ENCODE measurements at regions not wholly inside any gene's neighbourhood (a gene's known extent, or its start where the extent isn't known, plus 50 kb on each side); places are given as distances from the start of the nearest gene placed in this dataset.

- no peak for DNase-seq
- intact Hi-C loops (cut with micrococcal nuclease), result no loop called here
- 13% methylated on average over 1 of the region's 5 CpGs for WGBS (ENCODE audit: insufficient coverage)
- Mint-ChIP-seq H3K4me3 (no peak overlapping the region), H3K4me1 (no peaks in the 10 kb centered on the region), H3K36me3 (no peaks in the 10 kb centered on the region), H3K27ac (no peak overlapping the region), H3K9me3 (peaks cover 0 to 2% (median 0%) of the 10 kb centered on the region in 7 donors), H3K27me3 (ENCODE audit: low read depth in 3 of 3) (peaks cover 2% of the 10 kb centered on the region in 3 donors)
- H3K27me3 ChIP-seq (ENCODE audit: control insufficient read depth in 2 of 2, insufficient read depth in 2 of 2, low read length in 2 of 2), result peaks cover 0 to 2% of the 10 kb centered on the region in 2 donors
- no peaks in the 10 kb centered on the region for H3K79me2 ChIP-seq (ENCODE audit: insufficient read depth, low read length)
- no peaks in the 10 kb centered on the region for H3K9me3 ChIP-seq (replicated peaks in 1 of 2; ENCODE audit: control insufficient read depth in 1 of 2, insufficient read depth in 1 of 2, low read length in 2 of 2)
- no peak overlapping the region for H3K4me2 ChIP-seq (replicated peaks; ENCODE audit: extremely low read depth, low read length, poor library complexity, severe bottlenecking)
- H3K27ac ChIP-seq (ENCODE audit: low read depth in 1 of 2, low read length in 2 of 2), result no peak overlapping the region
- no peak overlapping the region for H3K9ac ChIP-seq (ENCODE audit: insufficient read depth, low read length, poor library complexity, severe bottlenecking)
- H4K20me1 ChIP-seq (ENCODE audit: insufficient read depth, low read length), result no peaks in the 10 kb centered on the region
- no peaks in the 10 kb centered on the region for H3K36me3 ChIP-seq (replicated peaks in 1 of 2; ENCODE audit: control insufficient read depth in 1 of 2, insufficient read depth in 2 of 2, low read length in 2 of 2)
- TF ChIP-seq CTCF (IDR thresholded peaks at IDR 0.05), result no peak
- H2AFZ ChIP-seq (ENCODE audit: insufficient read depth, low read depth, low read length, poor library complexity, severe bottlenecking), result no peak overlapping the region
- H3K4me3 ChIP-seq (replicated peaks in 1 of 3; ENCODE audit: low read depth in 2 of 3, low read length in 3 of 3), result no peak overlapping the region
- H3K4me1 ChIP-seq (ENCODE audit: control insufficient read depth in 1 of 2, insufficient read depth in 2 of 2, low read length in 2 of 2), result no peaks in the 10 kb centered on the region
These were observed 410.1 kb upstream of the SMARCA2 start for GRCh38 chr9:1604942-1605560.

- no CpG with 5 or more reads among the region's 5 CpGs for WGBS (ENCODE audit: insufficient coverage)
- no peak overlapping the region for H2AFZ ChIP-seq (ENCODE audit: insufficient read depth, low read depth, low read length, poor library complexity, severe bottlenecking)
- no peak overlapping the region for H3K4me3 ChIP-seq (replicated peaks in 1 of 3; ENCODE audit: low read depth in 2 of 3, low read length in 3 of 3)
- intact Hi-C loops (cut with micrococcal nuclease), result no loop called here
- H3K27me3 Mint-ChIP-seq (ENCODE audit: low read depth in 3 of 3), result peaks cover 0 to 2% (median 2%) of the 10 kb centered on the region in 3 donors
- H3K9me3 Mint-ChIP-seq, result peaks cover 0 to 2% (median 0%) of the 10 kb centered on the region in 7 donors
- no peak overlapping the region for H3K4me3 Mint-ChIP-seq
- H4K20me1 ChIP-seq (ENCODE audit: insufficient read depth, low read length), result no peaks in the 10 kb centered on the region
- no peaks in the 10 kb centered on the region for H3K4me1 Mint-ChIP-seq
- H3K4me1 ChIP-seq (ENCODE audit: control insufficient read depth in 1 of 2, insufficient read depth in 2 of 2, low read length in 2 of 2), result no peaks in the 10 kb centered on the region
- H3K79me2 ChIP-seq (ENCODE audit: insufficient read depth, low read length), result no peaks in the 10 kb centered on the region
- H3K27ac Mint-ChIP-seq, result no peak overlapping the region
- H3K9me3 ChIP-seq (replicated peaks in 1 of 2; ENCODE audit: control insufficient read depth in 1 of 2, insufficient read depth in 1 of 2, low read length in 2 of 2), result no peaks in the 10 kb centered on the region
- H3K27me3 ChIP-seq (ENCODE audit: control insufficient read depth in 2 of 2, insufficient read depth in 2 of 2, low read length in 2 of 2), result peaks cover 0 to 2% of the 10 kb centered on the region in 2 donors
- no peak overlapping the region for H3K4me2 ChIP-seq (replicated peaks; ENCODE audit: extremely low read depth, low read length, poor library complexity, severe bottlenecking)
- H3K36me3 ChIP-seq (replicated peaks in 1 of 2; ENCODE audit: control insufficient read depth in 1 of 2, insufficient read depth in 2 of 2, low read length in 2 of 2), result no peaks in the 10 kb centered on the region
- H3K9ac ChIP-seq (ENCODE audit: insufficient read depth, low read length, poor library complexity, severe bottlenecking), result no peak overlapping the region
- H3K27ac ChIP-seq (ENCODE audit: low read depth in 1 of 2, low read length in 2 of 2), result no peak overlapping the region
- no peaks in the 10 kb centered on the region for H3K36me3 Mint-ChIP-seq
- no peak for TF ChIP-seq CTCF (IDR thresholded peaks at IDR 0.05)
- DNase-seq, result no peak
These were observed 408.9 kb upstream of the SMARCA2 start for GRCh38 chr9:1606253-1606652.

Measured in CD14-positive monocyte (primary cell).